ENCODE measurements at regions not wholly inside any gene's neighbourhood (a gene's known extent, or its start where the extent isn't known, plus 50 kb on each side); places are given as distances from the start of the nearest gene placed in this dataset.

DNA sequence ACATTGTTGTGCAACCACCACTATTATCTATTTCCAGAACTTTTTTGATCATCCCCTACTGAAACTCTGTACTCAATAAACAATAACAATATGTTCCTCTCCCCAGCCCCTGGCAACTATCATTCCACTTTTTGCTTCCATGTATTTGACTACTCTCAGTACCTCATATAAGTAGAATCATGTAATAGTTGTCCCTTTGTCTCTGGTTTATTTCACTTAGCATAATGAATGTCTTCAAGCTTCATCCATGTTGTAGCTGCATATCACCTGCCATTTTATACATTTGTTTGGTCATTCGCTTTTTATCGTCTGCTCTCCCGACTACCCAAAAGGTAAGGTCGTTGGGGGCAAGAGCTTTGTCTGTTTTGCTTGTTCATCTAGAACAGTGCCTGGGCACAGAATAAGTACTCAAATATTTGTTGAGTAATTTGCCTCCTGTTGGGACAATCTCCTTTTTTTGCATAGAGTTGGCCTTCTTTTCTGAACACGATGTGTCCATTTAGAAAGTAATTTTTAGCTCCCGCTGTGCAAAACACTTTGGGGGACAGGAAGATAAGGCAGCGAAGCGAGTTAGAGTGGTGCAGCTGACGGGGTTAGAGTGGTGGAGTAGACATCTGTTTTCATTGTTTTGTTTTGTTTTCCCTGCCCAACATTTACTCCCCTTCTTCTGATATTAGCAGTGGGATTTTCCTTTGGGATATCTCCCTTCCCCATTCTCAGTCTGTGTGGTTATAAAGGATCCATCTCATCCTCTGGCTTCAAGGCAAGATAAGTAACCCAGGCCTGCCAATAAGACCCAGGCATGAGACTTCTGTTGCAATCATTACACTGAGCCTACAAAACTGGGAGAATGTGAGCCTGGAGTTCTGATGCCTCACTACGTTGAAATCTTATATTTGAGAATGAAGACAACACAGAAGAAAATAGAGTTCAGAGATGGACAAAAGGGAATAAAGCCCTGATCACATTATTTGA, 83.4 kb upstream of the RNU6-1 start:
- no peak overlapping the region for H3K4me3 ChIP-seq
- WGBS, 2 donors = 73 to 77% methylated on average over 10 of the region's 10 CpGs
- peak in 1 of 2 donors; percentile 61 for DNase-seq (ENCODE audit: low spot score in 2 of 2)
- H3K27me3 ChIP-seq = no peaks in the 10 kb centered on the region
- no peaks in the 10 kb centered on the region for H3K36me3 ChIP-seq
- TF ChIP-seq EP300 (IDR thresholded peaks at IDR 0.05) (peak in 1 of 2 donors; percentile 60), POLR2A (IDR thresholded peaks at IDR 0.05) (no peak)
- TF ChIP-seq, protein P1, sequence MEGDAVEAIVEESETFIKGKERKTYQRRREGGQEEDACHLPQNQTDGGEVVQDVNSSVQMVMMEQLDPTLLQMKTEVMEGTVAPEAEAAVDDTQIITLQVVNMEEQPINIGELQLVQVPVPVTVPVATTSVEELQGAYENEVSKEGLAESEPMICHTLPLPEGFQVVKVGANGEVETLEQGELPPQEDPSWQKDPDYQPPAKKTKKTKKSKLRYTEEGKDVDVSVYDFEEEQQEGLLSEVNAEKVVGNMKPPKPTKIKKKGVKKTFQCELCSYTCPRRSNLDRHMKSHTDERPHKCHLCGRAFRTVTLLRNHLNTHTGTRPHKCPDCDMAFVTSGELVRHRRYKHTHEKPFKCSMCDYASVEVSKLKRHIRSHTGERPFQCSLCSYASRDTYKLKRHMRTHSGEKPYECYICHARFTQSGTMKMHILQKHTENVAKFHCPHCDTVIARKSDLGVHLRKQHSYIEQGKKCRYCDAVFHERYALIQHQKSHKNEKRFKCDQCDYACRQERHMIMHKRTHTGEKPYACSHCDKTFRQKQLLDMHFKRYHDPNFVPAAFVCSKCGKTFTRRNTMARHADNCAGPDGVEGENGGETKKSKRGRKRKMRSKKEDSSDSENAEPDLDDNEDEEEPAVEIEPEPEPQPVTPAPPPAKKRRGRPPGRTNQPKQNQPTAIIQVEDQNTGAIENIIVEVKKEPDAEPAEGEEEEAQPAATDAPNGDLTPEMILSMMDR (IDR thresholded peaks at IDR 0.05) = no peak
- H3K4me1 ChIP-seq = peaks cover 0 to 31% (median 4%) of the 10 kb centered on the region in 4 donors
- peak overlapping the region; percentile 70 to 84 (median 77) for H3K27ac ChIP-seq
- H3K9me3 ChIP-seq = peaks cover 0 to 9% (median 0%) of the 10 kb centered on the region in 4 donors

DNA sequence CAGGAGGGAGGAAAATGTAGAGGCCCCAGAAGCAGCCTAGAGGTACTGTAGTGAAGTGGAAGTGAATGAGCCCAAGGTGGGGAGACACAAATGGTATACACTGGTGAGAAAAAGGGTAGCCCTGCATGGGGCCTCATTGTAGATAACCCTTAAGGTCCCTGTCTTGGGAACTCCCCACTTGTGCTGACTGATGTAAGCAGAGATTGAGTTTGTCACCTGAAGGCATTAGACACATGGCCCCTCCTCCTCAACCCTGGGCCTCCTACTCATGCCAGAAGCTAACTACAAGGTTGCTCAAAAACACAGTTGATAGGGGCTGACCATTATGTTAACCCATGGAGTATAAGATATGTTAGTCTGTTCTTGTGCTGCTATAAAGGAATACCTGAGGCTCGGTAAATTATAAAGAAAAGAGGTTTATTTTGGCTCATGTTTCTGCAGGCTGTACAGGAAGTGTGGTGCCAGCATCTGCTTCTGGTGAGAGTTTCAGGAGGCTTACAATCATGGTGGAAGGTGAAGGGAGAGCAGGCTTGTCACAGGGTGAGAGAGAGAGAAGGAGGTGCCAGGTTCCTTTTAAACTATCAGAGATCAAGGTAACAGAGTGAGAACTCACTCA, 84.6 kb upstream of the RNU6-1 start:
- TF ChIP-seq, protein P1 (IDR thresholded peaks at IDR 0.05) = no peak
- TF ChIP-seq POLR2A (IDR thresholded peaks at IDR 0.05) = no peak
- no peaks in the 10 kb centered on the region for H3K36me3 ChIP-seq
- H3K4me3 ChIP-seq = no peak overlapping the region
- H3K4me1 ChIP-seq = peaks cover 0 to 29% (median 4%) of the 10 kb centered on the region in 4 donors
- H3K9me3 ChIP-seq = no peaks in the 10 kb centered on the region
- H3K27me3 ChIP-seq = no peaks in the 10 kb centered on the region
- 93 to 100% methylated on average over 1 of the region's 1 CpG for WGBS, 2 donors
- peak overlapping the region; percentile 70 to 84 (median 77) for H3K27ac ChIP-seq
- DNase-seq (ENCODE audit: low spot score in 2 of 2) = no peak

- no peak overlapping the region for H3K27ac ChIP-seq
- H3K36me3 ChIP-seq = no peaks in the 10 kb centered on the region
Observed at GRCh38 chr15:67925182-67925581, 85.3 kb upstream of the RNU6-1 start.

DNA sequence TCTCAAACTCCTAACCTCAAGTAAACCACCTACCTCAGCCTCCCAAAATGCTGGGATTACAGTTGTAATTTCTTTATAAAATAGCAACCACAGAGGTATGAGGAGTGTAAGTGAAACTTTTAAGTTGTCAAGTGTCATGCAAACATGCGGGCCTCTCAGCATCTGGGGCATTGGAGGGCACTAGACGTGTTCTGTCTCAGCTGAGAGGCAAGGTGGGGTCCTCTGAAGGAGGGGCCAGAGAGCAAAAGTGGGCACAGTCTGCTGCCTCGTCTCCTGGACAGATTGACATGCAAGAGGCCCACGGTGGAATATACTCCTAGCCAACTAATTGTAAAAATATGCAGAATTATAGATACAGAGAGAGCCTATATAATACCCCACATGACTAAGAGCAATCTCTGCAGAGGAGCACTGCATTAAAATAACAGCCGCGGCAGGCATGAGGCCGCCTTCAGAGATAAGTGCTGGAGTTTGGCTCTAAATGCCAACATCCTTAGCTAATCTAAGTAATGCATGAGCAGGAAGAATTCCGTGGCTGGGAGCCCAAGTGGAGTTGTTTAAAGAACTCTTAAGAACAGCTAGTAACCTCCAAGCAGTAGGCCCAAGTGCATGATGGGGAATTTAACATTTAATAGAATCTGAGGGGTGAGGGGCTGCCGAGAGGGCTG, 87.8 kb upstream of the RNU6-1 start:
- 37 to 39% methylated on average over 8 of the region's 9 CpGs for WGBS, 2 donors
- Histone ChIP-seq H3K9me3 (no peaks in the 10 kb centered on the region), H3K4me3 (no peak overlapping the region), H3K27me3 (no peaks in the 10 kb centered on the region), H3K36me3 (no peaks in the 10 kb centered on the region), H3K27ac (no peak overlapping the region), H3K4me1 (peaks cover 0 to 29% (median 4%) of the 10 kb centered on the region in 4 donors)
- no peak for DNase-seq (ENCODE audit: low spot score in 2 of 2)
- TF ChIP-seq, protein P1 (IDR thresholded peaks at IDR 0.05) = no peak
- TF ChIP-seq POLR2A (IDR thresholded peaks at IDR 0.05) (no peak), EP300 (IDR thresholded peaks at IDR 0.05) (no peak)

More at GRCh38 chr15:67925182-67925581, 85.3 kb upstream of the RNU6-1 start:
- no peak overlapping the region for H3K4me3 ChIP-seq
- peaks cover 0 to 29% (median 4%) of the 10 kb centered on the region in 4 donors for H3K4me1 ChIP-seq
- no peaks in the 10 kb centered on the region for H3K9me3 ChIP-seq
- no peaks in the 10 kb centered on the region for H3K27me3 ChIP-seq
- WGBS, 2 donors = 81 to 87% methylated on average over 7 of the region's 7 CpGs
- TF ChIP-seq POLR2A (IDR thresholded peaks at IDR 0.05) (no peak), EP300 (IDR thresholded peaks at IDR 0.05) (no peak)
- TF ChIP-seq, protein P1 (IDR thresholded peaks at IDR 0.05) = no peak
- no peak for DNase-seq (ENCODE audit: low spot score in 2 of 2)
